Loucy (cell line): ENCODE measurements at regions not wholly inside any gene's neighbourhood (a gene's known extent, or its start where the extent isn't known, plus 50 kb on each side); places are given as distances from the start of the nearest gene placed in this dataset.

Source experiments
- CTCF ChIP-seq: fragments of 200-600 bp; sonication (generic); conservative IDR thresholded peaks from 2 replicates; pipeline ENCODE4 v1.5.1; 2014; ENCODE audit warnings: mild to moderate bottlenecking, antibody characterized with exemption, low read length
- EZH2phosphoT487 ChIP-seq: fragments of 200-600 bp; IDR thresholded peaks from 2 replicates; pipeline ENCODE4 v1.6.1; 2018; ENCODE audit warnings: antibody characterized with exemption, mild to moderate bottlenecking, moderate library complexity, borderline replicate concordance

- no peak for TF ChIP-seq CTCF
- no peak for TF ChIP-seq EZH2phosphoT487
These were observed 732.5 kb upstream of the RBFOX1 start for GRCh38 chr16:6600167-6600566.
